ENCODE measurements at regions not wholly inside any gene's neighbourhood (a gene's known extent, or its start where the extent isn't known, plus 50 kb on each side); places are given as distances from the start of the nearest gene placed in this dataset.

DNA sequence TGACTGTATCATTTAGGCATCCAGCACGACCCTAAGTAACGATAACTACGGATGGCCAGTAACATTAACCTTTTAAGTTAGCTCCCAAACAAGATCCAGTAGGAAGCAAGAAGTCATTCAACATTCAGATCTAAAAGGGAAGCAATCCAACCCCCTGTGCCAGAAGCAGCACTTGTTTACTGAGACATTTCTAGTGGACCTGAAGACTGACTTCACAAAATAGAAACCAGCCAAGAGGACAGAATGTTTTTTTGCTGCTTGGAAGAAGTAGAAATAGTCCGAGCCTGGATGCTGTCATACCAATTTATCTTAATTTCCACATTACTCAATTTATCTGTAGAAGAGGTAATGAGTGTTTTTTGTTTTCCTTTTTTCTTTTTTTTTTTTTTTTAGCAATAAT, 88.0 kb upstream of the CTTNBP2 start:
- TF ChIP-seq SIN3A (IDR thresholded peaks at IDR 0.05; ENCODE audit: borderline replicate concordance, insufficient read depth, low read length) = no peak
- TF ChIP-seq POLR2AphosphoS5 (IDR thresholded peaks at IDR 0.05; ENCODE audit: low read depth, low read length) = no peak
- TF ChIP-seq, protein P1, sequence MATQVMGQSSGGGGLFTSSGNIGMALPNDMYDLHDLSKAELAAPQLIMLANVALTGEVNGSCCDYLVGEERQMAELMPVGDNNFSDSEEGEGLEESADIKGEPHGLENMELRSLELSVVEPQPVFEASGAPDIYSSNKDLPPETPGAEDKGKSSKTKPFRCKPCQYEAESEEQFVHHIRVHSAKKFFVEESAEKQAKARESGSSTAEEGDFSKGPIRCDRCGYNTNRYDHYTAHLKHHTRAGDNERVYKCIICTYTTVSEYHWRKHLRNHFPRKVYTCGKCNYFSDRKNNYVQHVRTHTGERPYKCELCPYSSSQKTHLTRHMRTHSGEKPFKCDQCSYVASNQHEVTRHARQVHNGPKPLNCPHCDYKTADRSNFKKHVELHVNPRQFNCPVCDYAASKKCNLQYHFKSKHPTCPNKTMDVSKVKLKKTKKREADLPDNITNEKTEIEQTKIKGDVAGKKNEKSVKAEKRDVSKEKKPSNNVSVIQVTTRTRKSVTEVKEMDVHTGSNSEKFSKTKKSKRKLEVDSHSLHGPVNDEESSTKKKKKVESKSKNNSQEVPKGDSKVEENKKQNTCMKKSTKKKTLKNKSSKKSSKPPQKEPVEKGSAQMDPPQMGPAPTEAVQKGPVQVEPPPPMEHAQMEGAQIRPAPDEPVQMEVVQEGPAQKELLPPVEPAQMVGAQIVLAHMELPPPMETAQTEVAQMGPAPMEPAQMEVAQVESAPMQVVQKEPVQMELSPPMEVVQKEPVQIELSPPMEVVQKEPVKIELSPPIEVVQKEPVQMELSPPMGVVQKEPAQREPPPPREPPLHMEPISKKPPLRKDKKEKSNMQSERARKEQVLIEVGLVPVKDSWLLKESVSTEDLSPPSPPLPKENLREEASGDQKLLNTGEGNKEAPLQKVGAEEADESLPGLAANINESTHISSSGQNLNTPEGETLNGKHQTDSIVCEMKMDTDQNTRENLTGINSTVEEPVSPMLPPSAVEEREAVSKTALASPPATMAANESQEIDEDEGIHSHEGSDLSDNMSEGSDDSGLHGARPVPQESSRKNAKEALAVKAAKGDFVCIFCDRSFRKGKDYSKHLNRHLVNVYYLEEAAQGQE (IDR thresholded peaks at IDR 0.05; ENCODE audit: insufficient read depth in 1 of 2, low read depth in 2 of 2, low read length in 2 of 2) = no peak
- no peak for TF ChIP-seq TAF1 (IDR thresholded peaks at IDR 0.05; ENCODE audit: borderline replicate concordance, insufficient read depth, low read length)
- TF ChIP-seq FOXP2 (optimal IDR thresholded peaks at IDR 0.05; ENCODE audit: borderline replicate concordance, extremely low read depth, extremely low read length, insufficient read depth) = no peak

DNA sequence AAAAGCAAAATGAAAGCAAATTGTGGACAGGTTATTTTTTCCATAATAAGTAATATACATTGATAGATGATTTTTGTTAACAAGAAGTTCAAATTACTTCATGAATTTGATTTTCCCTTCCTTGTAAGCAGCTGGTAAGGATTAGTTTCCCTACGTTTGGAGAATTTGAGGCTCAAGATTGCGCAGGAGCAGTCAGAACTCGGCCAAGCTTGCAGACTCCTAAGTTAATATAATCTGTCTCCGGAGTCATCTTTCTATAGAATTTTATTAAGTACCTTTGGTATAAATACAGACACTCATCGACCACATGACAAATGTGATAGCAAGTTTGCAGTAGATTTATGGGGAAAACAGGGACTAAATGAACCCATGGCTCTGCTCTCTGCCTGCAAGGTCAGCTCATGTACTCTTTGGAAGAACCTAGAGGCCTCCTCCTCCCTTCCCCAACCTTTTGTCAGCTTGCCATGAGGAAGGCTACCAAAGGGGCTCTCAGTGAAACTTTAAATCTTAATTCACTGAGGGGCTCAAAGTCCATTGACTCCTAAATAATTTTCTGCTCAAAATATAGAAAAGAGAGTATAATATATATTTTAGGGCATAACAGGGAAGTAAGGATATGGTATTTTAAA, 89.2 kb upstream of the CTTNBP2 start:
- TF ChIP-seq TAF1 (IDR thresholded peaks at IDR 0.05; ENCODE audit: borderline replicate concordance, insufficient read depth, low read length) = no peak

DNA sequence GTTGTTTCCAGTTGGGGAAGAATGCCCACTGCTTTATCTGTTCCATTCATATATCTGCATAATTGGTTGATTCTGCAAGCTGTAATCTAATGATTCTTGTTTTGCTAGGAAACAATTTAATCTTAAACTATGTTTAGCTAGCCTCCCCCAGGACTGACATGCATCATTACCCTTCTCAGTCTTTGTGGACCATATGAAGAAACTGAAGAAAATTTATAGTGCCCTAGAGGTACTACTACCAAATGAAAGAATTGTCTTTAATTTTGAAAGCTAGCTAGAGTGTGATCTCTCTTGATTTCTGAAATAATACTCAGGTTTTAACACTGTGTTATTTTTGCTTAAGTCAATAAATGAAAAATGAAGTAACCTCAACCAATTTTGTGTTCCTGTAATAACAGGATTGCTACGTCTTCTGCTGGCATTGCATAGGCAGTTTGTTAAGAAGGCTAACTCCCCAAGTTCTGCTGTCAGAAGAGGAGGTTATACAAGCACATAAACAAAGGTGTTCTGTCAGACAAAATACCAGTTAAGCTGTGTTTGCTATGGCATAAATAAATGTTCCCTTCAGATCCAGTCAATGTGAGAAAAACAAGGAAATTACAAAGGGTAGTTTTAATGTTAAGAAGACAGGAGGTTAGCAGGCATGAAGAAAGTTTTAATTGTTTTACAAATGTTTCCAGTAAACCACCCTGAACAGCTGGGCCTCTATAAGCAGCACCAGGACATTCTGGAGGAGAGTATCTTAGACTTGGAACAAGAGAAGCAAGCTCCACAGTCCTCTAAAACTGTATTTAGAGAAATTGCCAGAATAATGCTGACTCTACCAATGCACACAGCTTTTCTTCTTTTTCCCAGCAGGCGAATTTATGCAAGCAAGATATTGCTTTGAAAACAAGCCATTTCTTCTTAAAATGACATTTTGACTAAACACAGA, 90.3 kb upstream of the CTTNBP2 start:
- TF ChIP-seq FOXP2 (optimal IDR thresholded peaks at IDR 0.05; ENCODE audit: borderline replicate concordance, extremely low read depth, extremely low read length, insufficient read depth) (no peak), SIN3A (IDR thresholded peaks at IDR 0.05; ENCODE audit: borderline replicate concordance, insufficient read depth, low read length) (no peak), POLR2AphosphoS5 (IDR thresholded peaks at IDR 0.05; ENCODE audit: low read depth, low read length) (no peak), TAF1 (IDR thresholded peaks at IDR 0.05; ENCODE audit: borderline replicate concordance, insufficient read depth, low read length) (no peak)
- TF ChIP-seq, protein P1 (IDR thresholded peaks at IDR 0.05; ENCODE audit: insufficient read depth in 1 of 2, low read depth in 2 of 2, low read length in 2 of 2) = no peak

DNA sequence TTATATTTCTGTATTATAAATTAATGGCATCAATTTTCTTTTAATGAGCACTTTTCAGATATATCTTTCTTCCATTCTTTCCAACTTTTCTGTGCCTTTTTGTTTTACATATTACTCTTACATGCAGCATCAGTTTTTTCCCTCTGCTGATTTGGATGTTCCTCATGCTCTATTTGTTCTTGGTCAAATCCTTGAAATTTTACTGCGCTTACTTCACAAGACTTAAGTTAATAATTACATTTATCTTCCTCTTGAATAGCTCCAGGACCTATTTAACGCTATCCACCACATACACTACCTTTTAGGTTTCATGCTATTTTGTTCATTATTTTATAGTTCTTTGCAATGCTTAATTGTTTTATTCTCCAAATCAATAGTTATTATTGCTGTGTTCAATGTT, 97.6 kb upstream of the CTTNBP2 start:
- TF ChIP-seq, protein P1 (IDR thresholded peaks at IDR 0.05; ENCODE audit: insufficient read depth in 1 of 2, low read depth in 2 of 2, low read length in 2 of 2) = no peak

DNA sequence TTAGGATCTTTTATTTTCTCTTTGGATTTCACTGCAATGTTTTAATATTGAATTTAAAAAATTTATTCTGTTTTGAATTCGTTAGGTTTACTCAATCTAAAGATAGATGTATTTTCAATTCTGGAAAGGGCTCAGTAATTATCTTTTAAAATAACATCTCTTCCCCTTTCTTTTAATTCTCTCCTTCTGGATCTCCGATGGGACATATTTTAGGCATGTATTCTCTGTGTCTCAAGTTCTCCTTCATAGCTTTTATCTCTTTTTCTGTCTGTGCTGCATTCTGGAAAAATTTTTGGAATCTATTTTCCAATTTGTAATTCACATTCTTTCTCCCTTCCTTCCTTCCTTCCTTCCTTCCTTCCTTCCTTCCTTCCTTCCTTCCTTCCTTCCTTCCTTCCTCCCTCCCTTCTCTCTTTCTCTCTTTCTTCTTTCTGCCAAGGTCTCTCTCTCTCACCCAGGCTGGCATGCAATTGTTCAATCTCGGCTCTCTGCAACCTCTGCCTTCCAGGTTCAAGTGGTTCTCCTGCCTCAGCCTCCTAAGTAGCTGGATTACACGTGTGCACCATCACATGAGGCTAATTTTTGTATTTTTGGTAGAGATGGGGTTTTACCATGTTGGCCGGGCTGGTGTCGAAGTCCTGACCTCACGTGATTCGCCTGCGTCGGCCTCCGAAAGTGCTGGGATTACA, 98.5 kb upstream of the CTTNBP2 start:
- TF ChIP-seq SIN3A (IDR thresholded peaks at IDR 0.05; ENCODE audit: borderline replicate concordance, insufficient read depth, low read length) (no peak), POLR2AphosphoS5 (IDR thresholded peaks at IDR 0.05; ENCODE audit: low read depth, low read length) (no peak), TAF1 (IDR thresholded peaks at IDR 0.05; ENCODE audit: borderline replicate concordance, insufficient read depth, low read length) (no peak), FOXP2 (optimal IDR thresholded peaks at IDR 0.05; ENCODE audit: borderline replicate concordance, extremely low read depth, extremely low read length, insufficient read depth) (no peak)
- TF ChIP-seq, protein P1 (IDR thresholded peaks at IDR 0.05; ENCODE audit: insufficient read depth in 1 of 2, low read depth in 2 of 2, low read length in 2 of 2) = no peak

Data from PFSK-1 (cell line).